ENCODE measurements at regions not wholly inside any gene's neighbourhood (a gene's known extent, or its start where the extent isn't known, plus 50 kb on each side); places are given as distances from the start of the nearest gene placed in this dataset.

DNA sequence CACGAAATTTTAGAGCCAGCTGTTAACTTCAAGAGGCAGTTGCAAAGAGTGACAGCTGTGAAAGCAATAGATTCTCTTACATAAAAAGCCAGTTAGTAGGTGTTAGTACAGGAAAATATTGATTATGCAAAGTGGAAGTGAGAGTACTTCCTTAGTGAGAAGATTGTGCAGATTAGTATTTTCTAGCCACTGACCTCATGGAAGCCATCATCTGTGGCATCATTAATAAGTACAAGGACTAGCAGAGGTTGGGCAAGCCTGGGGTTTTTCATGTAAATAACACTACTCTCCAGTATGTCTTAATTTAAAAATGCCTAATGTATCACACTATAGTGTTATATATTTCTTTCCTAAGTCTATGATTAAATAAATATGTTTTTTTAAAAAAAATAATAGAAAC lies 166.2 kb upstream of the DTNA start:
- TF ChIP-seq EZH2 (optimal IDR thresholded peaks at IDR 0.05; ENCODE audit: low read depth, low read length), result no peak
- TF ChIP-seq, protein P1, sequence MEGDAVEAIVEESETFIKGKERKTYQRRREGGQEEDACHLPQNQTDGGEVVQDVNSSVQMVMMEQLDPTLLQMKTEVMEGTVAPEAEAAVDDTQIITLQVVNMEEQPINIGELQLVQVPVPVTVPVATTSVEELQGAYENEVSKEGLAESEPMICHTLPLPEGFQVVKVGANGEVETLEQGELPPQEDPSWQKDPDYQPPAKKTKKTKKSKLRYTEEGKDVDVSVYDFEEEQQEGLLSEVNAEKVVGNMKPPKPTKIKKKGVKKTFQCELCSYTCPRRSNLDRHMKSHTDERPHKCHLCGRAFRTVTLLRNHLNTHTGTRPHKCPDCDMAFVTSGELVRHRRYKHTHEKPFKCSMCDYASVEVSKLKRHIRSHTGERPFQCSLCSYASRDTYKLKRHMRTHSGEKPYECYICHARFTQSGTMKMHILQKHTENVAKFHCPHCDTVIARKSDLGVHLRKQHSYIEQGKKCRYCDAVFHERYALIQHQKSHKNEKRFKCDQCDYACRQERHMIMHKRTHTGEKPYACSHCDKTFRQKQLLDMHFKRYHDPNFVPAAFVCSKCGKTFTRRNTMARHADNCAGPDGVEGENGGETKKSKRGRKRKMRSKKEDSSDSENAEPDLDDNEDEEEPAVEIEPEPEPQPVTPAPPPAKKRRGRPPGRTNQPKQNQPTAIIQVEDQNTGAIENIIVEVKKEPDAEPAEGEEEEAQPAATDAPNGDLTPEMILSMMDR (IDR thresholded peaks at IDR 0.05; ENCODE audit: low read length), result no peak

Data from MM.1S (cell line).